Keratinocyte (primary cell): ENCODE measurements at regions not wholly inside any gene's neighbourhood (a gene's known extent, or its start where the extent isn't known, plus 50 kb on each side); places are given as distances from the start of the nearest gene placed in this dataset.

ENCODE experiments used
- DNase-seq: peaks from one replicate; pipeline ENCODE4 v3.0.0-alpha.2; 2011; ENCODE audit warnings: low read depth, missing footprints, low spot score
- FAIRE-seq: peaks from 2 replicates; lab custom pipeline; 2011; peaks lifted over from hg19 to GRCh38; lab: Jason Lieb, UNC
- H2AFZ ChIP-seq: 2 replicates; pipeline ENCODE4 v1.6.0; 2012; ENCODE audit warnings: low read length, control low read depth, inconsistent platforms; ENCODE audit not compliant: control insufficient read depth
- H3K27ac ChIP-seq: 2 replicates; pipeline ENCODE4 v1.5.1; 2011; ENCODE audit warnings: low read length; ENCODE audit not compliant: control insufficient read depth, insufficient read depth
- H3K27me3 ChIP-seq: 3 replicates; pipeline ENCODE4 v1.6.0; 2011; ENCODE audit warnings: low read length; ENCODE audit not compliant: control insufficient read depth, insufficient read depth; ENCODE audit errors: extremely low read depth
- H3K36me3 ChIP-seq, 2 experiments: 2 replicates in 1 of 2; 3 replicates in 1 of 2; pipeline ENCODE4 v1.5.1; 2011; ENCODE audit warnings: low read length in 2 of 2, mild to moderate bottlenecking in 1 of 2; ENCODE audit not compliant: control insufficient read depth in 2 of 2, insufficient read depth in 2 of 2; ENCODE audit errors: extremely low read depth in 1 of 2
- H3K4me1 ChIP-seq: 3 replicates; pipeline ENCODE4 v1.5.1; 2011; ENCODE audit warnings: low read length; ENCODE audit not compliant: control insufficient read depth, insufficient read depth; ENCODE audit errors: extremely low read depth
- H3K4me2 ChIP-seq: 3 replicates; pipeline ENCODE4 v1.6.0; 2011; ENCODE audit warnings: low read depth, low read length; ENCODE audit not compliant: control insufficient read depth, insufficient read depth; ENCODE audit errors: extremely low read depth
- H3K4me3 ChIP-seq, 3 experiments: fragments of 200-600 bp in 1 of 3; sonication (generic) in 1 of 3; 2 replicates in 2 of 3; 3 replicates in 1 of 3; pipeline ENCODE4 v1.5.1; 2011 to 2016; ENCODE audit warnings: low read length in 3 of 3, mild to moderate bottlenecking in 3 of 3, control low read depth in 2 of 3, inconsistent platforms in 1 of 3, low read depth in 1 of 3, mixed read lengths in 1 of 3, mixed run types in 1 of 3, moderate library complexity in 1 of 3; ENCODE audit not compliant: control insufficient read depth in 2 of 3, insufficient read depth in 2 of 3; ENCODE audit errors: extremely low read depth in 1 of 3
- H3K79me2 ChIP-seq: 2 replicates; pipeline ENCODE4 v1.6.0; 2012; ENCODE audit warnings: low read length; ENCODE audit not compliant: control insufficient read depth, insufficient read depth
- H3K9ac ChIP-seq: 3 replicates; pipeline ENCODE4 v1.6.0; 2011; ENCODE audit warnings: low read length; ENCODE audit not compliant: control insufficient read depth, insufficient read depth; ENCODE audit errors: extremely low read depth
- H3K9me1 ChIP-seq: 3 replicates; pipeline ENCODE4 v1.6.0; 2011; ENCODE audit warnings: low read length; ENCODE audit not compliant: control insufficient read depth, insufficient read depth; ENCODE audit errors: extremely low read depth
- H3K9me3 ChIP-seq: 2 replicates; pipeline ENCODE4 v1.5.1; 2012; ENCODE audit warnings: low read depth, low read length; ENCODE audit not compliant: control insufficient read depth
- H4K20me1 ChIP-seq: 3 replicates; pipeline ENCODE4 v1.6.0; 2011; ENCODE audit warnings: low read length; ENCODE audit not compliant: control insufficient read depth, insufficient read depth; ENCODE audit errors: extremely low read depth
- CTCF ChIP-seq, 3 experiments: IDR thresholded peaks in 1 of 3; conservative IDR thresholded peaks in 1 of 3; optimal IDR thresholded peaks in 1 of 3; 2 replicates in 2 of 3; 3 replicates in 1 of 3; pipeline versions ENCODE3 to v1.5.1; 2011; ENCODE audit warnings: low read length in 3 of 3, mild to moderate bottlenecking in 3 of 3, moderate library complexity in 2 of 3, control low read depth in 1 of 3, inconsistent platforms in 1 of 3; ENCODE audit not compliant: insufficient read depth in 2 of 3; ENCODE audit errors: extremely low read depth in 1 of 3
- EZH2 ChIP-seq: IDR thresholded peaks from one replicate; pipeline ENCODE4 v1.6.1; 2012; ENCODE audit warnings: inconsistent platforms, mild to moderate bottlenecking, low read length, moderate library complexity
- dilution Hi-C: fragments of 300-500 bp; cut with MboI; formaldehyde crosslinking; loops from one replicate; pipeline ENCODE4 v1.7.0; 2020; ENCODE audit warnings: low sequenced_read_pairs; ENCODE audit not compliant: extremely low pct_ligation_motif_present

GRCh38 chr3:73294537-73294936 lies 233.1 kb downstream of the EBLN2 start:
- DNase-seq (no peak), FAIRE-seq (no peak)
- Histone ChIP-seq H3K4me3 (no peak overlapping the region), H3K27ac (no peak overlapping the region), H2AFZ (no peak overlapping the region), H3K27me3 (no peaks in the 10 kb centered on the region), H3K4me1 (no peaks in the 10 kb centered on the region), H3K36me3 (no peaks in the 10 kb centered on the region), H3K9ac (no peak overlapping the region), H3K79me2 (no peaks in the 10 kb centered on the region), H3K4me2 (no peak overlapping the region), H3K9me3 (no peaks in the 10 kb centered on the region), H4K20me1 (no peaks in the 10 kb centered on the region), H3K9me1 (no peaks in the 10 kb centered on the region)
- dilution Hi-C loops, result no loop called here
- TF ChIP-seq CTCF (optimal IDR thresholded peaks at IDR 0.05 in 1 of 3, IDR thresholded peaks at IDR 0.05 in 1 of 3, conservative IDR thresholded peaks at IDR 0.05 in 1 of 3; ENCODE audit: extremely low read depth in 1 of 3, insufficient read depth in 2 of 3, low read length in 3 of 3), result no peak
- TF ChIP-seq EZH2, result no peak

DNA sequence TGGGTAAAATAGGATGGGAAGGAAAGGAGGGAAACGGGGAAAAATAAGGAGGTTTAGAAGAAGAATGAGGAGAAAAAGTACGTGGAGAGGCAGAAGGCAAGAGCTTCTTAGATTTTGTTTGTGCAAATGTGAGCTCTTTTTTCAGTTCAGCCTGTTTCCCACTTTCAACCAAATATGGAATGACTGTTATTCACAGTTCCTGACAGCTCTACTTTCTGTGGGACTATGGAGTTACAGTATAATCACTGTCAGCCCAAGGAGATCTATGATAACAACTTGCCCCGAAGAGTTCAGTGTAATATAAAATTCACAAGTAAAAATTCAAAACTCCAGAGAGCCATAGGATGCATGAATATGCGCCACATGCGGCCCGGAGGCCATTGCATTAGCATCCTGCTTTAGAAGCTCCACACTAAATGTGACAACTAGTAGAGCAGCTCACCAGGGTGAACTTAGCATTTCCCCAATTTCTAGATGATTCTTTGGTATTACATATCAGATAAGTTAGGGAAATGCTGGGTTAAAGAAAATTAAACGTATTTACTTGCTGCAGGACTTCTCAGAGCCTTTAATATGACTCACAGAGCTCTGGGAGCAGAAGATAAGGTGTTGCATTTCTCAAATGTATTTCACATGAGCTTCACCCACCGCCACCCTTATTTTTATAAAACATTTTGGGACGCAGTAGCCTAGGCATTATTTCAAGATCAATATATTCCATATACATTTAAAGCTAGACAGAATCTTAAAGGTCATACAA lies 234.6 kb downstream of the EBLN2 start:
- FAIRE-seq (no peak), DNase-seq (no peak)
- no peak overlapping the region for H2AFZ ChIP-seq
- H3K27ac ChIP-seq, result no peak overlapping the region
- dilution Hi-C loops, result no loop called here
- no peak overlapping the region for H3K4me2 ChIP-seq
- H3K79me2 ChIP-seq, result no peaks in the 10 kb centered on the region
- no peak overlapping the region for H3K4me3 ChIP-seq
- H3K36me3 ChIP-seq, result no peaks in the 10 kb centered on the region
- H3K4me1 ChIP-seq, result no peaks in the 10 kb centered on the region
- H4K20me1 ChIP-seq, result no peaks in the 10 kb centered on the region
- no peaks in the 10 kb centered on the region for H3K9me3 ChIP-seq
- no peaks in the 10 kb centered on the region for H3K9me1 ChIP-seq
- TF ChIP-seq CTCF (optimal IDR thresholded peaks at IDR 0.05 in 1 of 3, IDR thresholded peaks at IDR 0.05 in 1 of 3, conservative IDR thresholded peaks at IDR 0.05 in 1 of 3; ENCODE audit: extremely low read depth in 1 of 3, insufficient read depth in 2 of 3, low read length in 3 of 3), result no peak
- no peak for TF ChIP-seq EZH2
- H3K27me3 ChIP-seq, result no peaks in the 10 kb centered on the region
- H3K9ac ChIP-seq, result no peak overlapping the region
